ENCODE measurements at regions not wholly inside any gene's neighbourhood (a gene's known extent, or its start where the extent isn't known, plus 50 kb on each side); places are given as distances from the start of the nearest gene placed in this dataset.

DNA sequence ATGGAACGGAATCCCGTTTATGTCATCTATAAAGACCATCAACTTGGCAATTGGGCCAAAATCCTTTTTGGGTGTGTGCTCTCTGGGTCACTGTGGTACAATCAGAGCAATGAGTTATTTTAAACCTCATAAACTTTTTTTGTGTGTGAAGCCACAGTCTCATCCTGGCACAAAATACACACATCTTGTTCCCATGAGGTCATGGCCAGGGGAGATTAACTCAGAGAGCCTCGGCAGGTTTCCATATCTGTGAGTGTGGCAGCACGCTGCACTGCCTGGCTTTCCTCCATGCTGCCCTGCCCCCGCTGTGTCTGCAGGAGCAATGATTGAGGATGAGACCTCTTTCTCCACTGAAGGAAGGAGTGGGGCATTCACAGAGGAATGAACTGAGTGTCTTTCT, 54.0 kb upstream of the DLG1 start:
- Histone ChIP-seq H2BK12ac (ENCODE audit: low read depth, low read length) (no peak overlapping the region), H3K27me3 (replicated peaks in 1 of 4; ENCODE audit: control insufficient read depth in 3 of 4, extremely low read depth in 1 of 4, insufficient read depth in 3 of 4, low read length in 3 of 4) (no peaks in the 10 kb centered on the region; a peak in 1 of 7 replicates), H3K9ac (replicated peaks in 1 of 4; ENCODE audit: extremely low read depth in 1 of 4, low read depth in 3 of 4, low read length in 3 of 4) (no peak overlapping the region), H3K14ac (ENCODE audit: insufficient read length) (no peak overlapping the region), H3K27ac (ENCODE audit: low read depth, low read length) (no peak overlapping the region), H2BK120ac (replicated peaks; ENCODE audit: low read depth, low read length) (no peak overlapping the region), H2AK5ac (ENCODE audit: low read depth, low read length) (no peak overlapping the region), H2BK20ac (ENCODE audit: low read length) (no peak overlapping the region), H2BK5ac (ENCODE audit: low read depth, low read length) (no peak overlapping the region), H4K91ac (replicated peaks; ENCODE audit: insufficient read length, low read length) (no peak overlapping the region), H3K79me1 (ENCODE audit: low read depth, low read length) (no peaks in the 10 kb centered on the region), H3K9me3 (ENCODE audit: insufficient read depth in 2 of 2, low read depth in 1 of 2, low read length in 1 of 2) (no peaks in the 10 kb centered on the region), H2BK15ac (ENCODE audit: low read length) (no peak overlapping the region), H4K20me1 (replicated peaks in 1 of 2; ENCODE audit: control insufficient read depth in 1 of 2, insufficient read depth in 2 of 2, low read length in 2 of 2) (no peaks in the 10 kb centered on the region), H3K56ac (replicated peaks; ENCODE audit: insufficient read length, low read depth, low read length) (no peak overlapping the region), H4K8ac (ENCODE audit: extremely low read depth, insufficient read depth, low read length) (no peak overlapping the region), H3K36me3 (ENCODE audit: control insufficient read depth in 2 of 4, insufficient read depth in 4 of 4, low read length in 3 of 4) (no peaks in the 10 kb centered on the region), H3K4me2 (ENCODE audit: insufficient read depth in 1 of 2, low read depth in 2 of 2, low read length in 2 of 2) (no peak overlapping the region), H3K79me2 (ENCODE audit: control insufficient read depth in 1 of 2, insufficient read depth in 2 of 2, low read length in 2 of 2) (no peaks in the 10 kb centered on the region), H3K4me1 (replicated peaks in 1 of 4; ENCODE audit: control insufficient read depth in 3 of 4, insufficient read depth in 4 of 4, low read length in 3 of 4) (peaks cover 0 to 6% (median 3%) of the 10 kb centered on the region in 4 experiments; a peak in 4 of 7 replicates), H3K4me3 (ENCODE audit: extremely low read depth in 1 of 4, insufficient read depth in 2 of 4, low read depth in 3 of 4, low read length in 4 of 4) (no peak overlapping the region), H3K4ac (replicated peaks; ENCODE audit: insufficient read length, low read depth, low read length) (no peak overlapping the region), H4K5ac (ENCODE audit: insufficient read length, low read depth, low read length) (no peak overlapping the region), H3K18ac (ENCODE audit: extremely low read depth, low read length) (no peak overlapping the region), H3K23ac (ENCODE audit: insufficient read length) (no peak overlapping the region), H2AFZ (ENCODE audit: low read length) (no peak overlapping the region), H3K23me2 (ENCODE audit: low read depth, low read length) (no peaks in the 10 kb centered on the region)
- DNase-seq (ENCODE audit: low read depth in 1 of 2, low spot score in 2 of 2) = no peak
- ChIA-PET POLR2A (ENCODE audit: partially characterized antibody) (no interaction called here), CTCF (ENCODE audit: partially characterized antibody) (interaction anchor here (1.3 to 2.4 kb wide), 2 partner anchors 17 to 102 kb away, joined by 3 to 12 read pairs; no protein-coding TSS in a partner anchor)
- no peak for TF ChIP-seq BACH1 (IDR thresholded peaks at IDR 0.05; ENCODE audit: low read length)
- no peak for TF ChIP-seq CHD1 (IDR thresholded peaks at IDR 0.05; ENCODE audit: low read depth, low read length)
- no peak for TF ChIP-seq SRF (IDR thresholded peaks at IDR 0.05; ENCODE audit: low read depth, low read length)
- no peak for TF ChIP-seq POLR2AphosphoS5 (IDR thresholded peaks at IDR 0.05; ENCODE audit: low read depth, low read length)
- TF ChIP-seq POLR2A (IDR thresholded peaks at IDR 0.05; ENCODE audit: control extremely low read depth in 1 of 2, low read depth in 2 of 2, low read length in 2 of 2) = no peak
- TF ChIP-seq KDM5A (IDR thresholded peaks at IDR 0.05; ENCODE audit: low read length) = no peak
- TF ChIP-seq NRF1 (IDR thresholded peaks at IDR 0.05; ENCODE audit: low read depth, low read length) = no peak
- no peak for FAIRE-seq
- WGBS, 2 experiments (ENCODE audit: extremely low coverage in 1 of 2, insufficient coverage in 1 of 2, insufficient read length in 1 of 2, insufficient replicate concordance in 2 of 2, low coverage in 1 of 2, low lambda C conversion rate in 2 of 2, missing lambda C conversion rate in 1 of 2) = 88% methylated on average over 5 of the region's 5 CpGs; no CpG with 5 or more reads in 1 of the 2 experiments

Data from H1 (cell line).